ENCODE measurements at regions not wholly inside any gene's neighbourhood (a gene's known extent, or its start where the extent isn't known, plus 50 kb on each side); places are given as distances from the start of the nearest gene placed in this dataset.

GRCh38 chr3:191728186-191728585 lies 267.2 kb downstream of the PYDC2 start:
- TF ChIP-seq CTCF (IDR thresholded peaks at IDR 0.05; ENCODE audit: low read depth, low read length) (no peak), EZH2phosphoT487 (IDR thresholded peaks at IDR 0.05; ENCODE audit: low read depth) (no peak)

Measured in OCI-LY3 (cell line).